ENCODE measurements at regions not wholly inside any gene's neighbourhood (a gene's known extent, or its start where the extent isn't known, plus 50 kb on each side); places are given as distances from the start of the nearest gene placed in this dataset.

GRCh38 chr14:82896476-82896875 lies 1362.8 kb upstream of the SEL1L start:
- no peaks in the 10 kb centered on the region for H3K27me3 ChIP-seq
- TF ChIP-seq CTCF (IDR thresholded peaks at IDR 0.05) (no peak), POLR2AphosphoS5 (IDR thresholded peaks at IDR 0.05) (no peak), POLR2A (IDR thresholded peaks at IDR 0.05) (no peak), EP300 (IDR thresholded peaks at IDR 0.05; ENCODE audit: low read depth) (no peak)
- H3K4me1 ChIP-seq, result no peaks in the 10 kb centered on the region
- no peak overlapping the region for H3K4me3 ChIP-seq
- no peaks in the 10 kb centered on the region for H3K36me3 ChIP-seq
- DNase-seq, result no peak
- H3K27ac ChIP-seq, result no peak overlapping the region
- in situ Hi-C loops (cut with MboI; ENCODE audit: low pct_ligation_motif_present in 1 of 4, low pct_unique_long_range_greater_than_20kb in 1 of 4, low sequenced_read_pairs in 3 of 4) (no loop called here), intact Hi-C loops (cut with DNase I; ENCODE audit: low total_unique reads) (no loop called here)
- H3K9me3 ChIP-seq, result no peaks in the 10 kb centered on the region
- WGBS, 2 donors (ENCODE audit: low coverage in 1 of 2), result 66 to 86% methylated on average over 1 of the region's 1 CpG

- no peak for TF ChIP-seq CTCF (IDR thresholded peaks at IDR 0.05)
- TF ChIP-seq POLR2A (IDR thresholded peaks at IDR 0.05), result no peak
- TF ChIP-seq POLR2AphosphoS5 (IDR thresholded peaks at IDR 0.05), result no peak
- no peak for TF ChIP-seq EP300 (IDR thresholded peaks at IDR 0.05; ENCODE audit: low read depth)
- WGBS, 2 donors (ENCODE audit: low coverage in 1 of 2), result 49 to 51% methylated on average over 3 to 4 of the region's 4 CpGs
- in situ Hi-C loops (cut with MboI; ENCODE audit: low pct_ligation_motif_present in 1 of 4, low pct_unique_long_range_greater_than_20kb in 1 of 4, low sequenced_read_pairs in 3 of 4), result no loop called here
- intact Hi-C loops (cut with DNase I; ENCODE audit: low total_unique reads), result no loop called here
- Histone ChIP-seq H3K9me3 (no peaks in the 10 kb centered on the region), H3K27me3 (no peaks in the 10 kb centered on the region), H3K27ac (no peak overlapping the region), H3K4me1 (no peaks in the 10 kb centered on the region), H3K36me3 (no peaks in the 10 kb centered on the region), H3K4me3 (no peak overlapping the region)
- no peak for DNase-seq
These were observed 1364.0 kb upstream of the SEL1L start for GRCh38 chr14:82897469-82898308.

- in situ Hi-C loops (cut with MboI; ENCODE audit: low pct_ligation_motif_present in 1 of 4, low pct_unique_long_range_greater_than_20kb in 1 of 4, low sequenced_read_pairs in 3 of 4), result no loop called here
- Histone ChIP-seq H3K36me3 (no peaks in the 10 kb centered on the region), H3K27me3 (no peaks in the 10 kb centered on the region), H3K27ac (no peak overlapping the region), H3K9me3 (no peaks in the 10 kb centered on the region), H3K4me3 (no peak overlapping the region), H3K4me1 (no peaks in the 10 kb centered on the region)
- TF ChIP-seq EP300 (IDR thresholded peaks at IDR 0.05; ENCODE audit: low read depth) (no peak), POLR2AphosphoS5 (IDR thresholded peaks at IDR 0.05) (no peak), CTCF (IDR thresholded peaks at IDR 0.05) (no peak), POLR2A (IDR thresholded peaks at IDR 0.05) (no peak)
- 70% methylated on average over 2 of the region's 2 CpGs; no CpG with 5 or more reads in 1 of the 2 donors for WGBS, 2 donors (ENCODE audit: low coverage in 1 of 2)
- DNase-seq, result no peak
- intact Hi-C loops (cut with DNase I; ENCODE audit: low total_unique reads), result no loop called here
These were observed 1372.1 kb upstream of the SEL1L start for GRCh38 chr14:82905762-82906161.

- intact Hi-C loops (cut with DNase I; ENCODE audit: low total_unique reads) (no loop called here), in situ Hi-C loops (cut with MboI; ENCODE audit: low pct_ligation_motif_present in 1 of 4, low pct_unique_long_range_greater_than_20kb in 1 of 4, low sequenced_read_pairs in 3 of 4) (no loop called here)
- Histone ChIP-seq H3K9me3 (no peaks in the 10 kb centered on the region), H3K27ac (no peak overlapping the region), H3K4me3 (no peak overlapping the region), H3K36me3 (no peaks in the 10 kb centered on the region), H3K4me1 (no peaks in the 10 kb centered on the region), H3K27me3 (no peaks in the 10 kb centered on the region)
- DNase-seq, result no peak
- TF ChIP-seq POLR2A (IDR thresholded peaks at IDR 0.05) (no peak), EP300 (IDR thresholded peaks at IDR 0.05; ENCODE audit: low read depth) (no peak), POLR2AphosphoS5 (IDR thresholded peaks at IDR 0.05) (no peak), CTCF (IDR thresholded peaks at IDR 0.05) (no peak)
- 31 to 39% methylated on average over 2 of the region's 2 CpGs for WGBS, 2 donors (ENCODE audit: low coverage in 1 of 2)
These were observed 1378.3 kb upstream of the SEL1L start for GRCh38 chr14:82911930-82912329.

All from transverse colon (tissue), 4 donors.